ENCODE measurements at regions not wholly inside any gene's neighbourhood (a gene's known extent, or its start where the extent isn't known, plus 50 kb on each side); places are given as distances from the start of the nearest gene placed in this dataset.
"Not testable (repeated sequence)": the region's sequence is repeated elsewhere in the genome, so short reads cannot be mapped to it uniquely, and the experiment has no call there.

DNA sequence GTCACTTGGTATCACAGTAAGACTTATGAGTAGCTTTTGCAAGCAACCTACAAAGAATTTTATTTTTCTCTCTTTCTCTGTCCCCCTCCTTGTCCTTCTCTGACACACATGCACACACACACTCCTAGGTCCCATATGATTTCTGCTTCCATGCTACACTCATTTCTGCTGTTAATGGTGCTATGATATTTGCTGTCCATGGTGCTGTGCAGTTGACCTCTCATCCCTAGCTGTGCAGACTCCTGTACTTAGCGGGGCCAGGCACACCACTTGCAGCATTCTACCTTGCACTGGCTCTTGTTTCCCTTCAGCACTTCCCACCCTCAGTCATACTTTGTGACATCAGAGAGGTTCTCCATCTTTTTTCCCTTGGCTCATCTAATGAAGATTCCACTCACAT is 158.9 kb upstream of the CNTNAP4 start:
- WGBS, 2 donors (ENCODE audit: low coverage in 1 of 2) = 57 to 75% methylated on average over 1 of the region's 1 CpG
- intact Hi-C loops (cut with DNase I; ENCODE audit: low total_unique reads) (no loop called here), in situ Hi-C loops (cut with MboI; ENCODE audit: low pct_ligation_motif_present in 1 of 4, low pct_unique_long_range_greater_than_20kb in 1 of 4, low sequenced_read_pairs in 3 of 4) (no loop called here)
- no peak overlapping the region for H3K27ac ChIP-seq
- no peaks in the 10 kb centered on the region for H3K4me1 ChIP-seq
- TF ChIP-seq POLR2AphosphoS5 (IDR thresholded peaks at IDR 0.05) = no peak
- TF ChIP-seq CTCF (IDR thresholded peaks at IDR 0.05) = no peak
- TF ChIP-seq EP300 (IDR thresholded peaks at IDR 0.05; ENCODE audit: low read depth) = no peak
- no peak for TF ChIP-seq POLR2A (IDR thresholded peaks at IDR 0.05)
- H3K4me3 ChIP-seq = no peak overlapping the region
- no peaks in the 10 kb centered on the region for H3K27me3 ChIP-seq
- no peaks in the 10 kb centered on the region for H3K36me3 ChIP-seq
- no peaks in the 10 kb centered on the region for H3K9me3 ChIP-seq
- no peak for DNase-seq

GRCh38 chr16:76121636-76122035 is 155.6 kb upstream of the CNTNAP4 start:
- H3K27me3 ChIP-seq = no peaks in the 10 kb centered on the region
- no peaks in the 10 kb centered on the region for H3K36me3 ChIP-seq
- intact Hi-C loops (cut with DNase I; ENCODE audit: low total_unique reads) = no loop called here
- no peak overlapping the region for H3K27ac ChIP-seq
- DNase-seq = no peak
- no peak overlapping the region for H3K4me3 ChIP-seq
- TF ChIP-seq EP300 (IDR thresholded peaks at IDR 0.05; ENCODE audit: low read depth) (no peak), POLR2AphosphoS5 (IDR thresholded peaks at IDR 0.05) (no peak), CTCF (IDR thresholded peaks at IDR 0.05) (no peak), POLR2A (IDR thresholded peaks at IDR 0.05) (no peak)
- in situ Hi-C loops (cut with MboI; ENCODE audit: low pct_ligation_motif_present in 1 of 4, low pct_unique_long_range_greater_than_20kb in 1 of 4, low sequenced_read_pairs in 3 of 4) = no loop called here
- WGBS, 2 donors (ENCODE audit: low coverage in 1 of 2) = 44 to 58% methylated on average over 4 of the region's 4 CpGs
- no peaks in the 10 kb centered on the region for H3K9me3 ChIP-seq
- no peaks in the 10 kb centered on the region for H3K4me1 ChIP-seq

GRCh38 chr16:76123966-76124365 is 153.2 kb upstream of the CNTNAP4 start:
- in situ Hi-C loops (cut with MboI; ENCODE audit: low pct_ligation_motif_present in 1 of 4, low pct_unique_long_range_greater_than_20kb in 1 of 4, low sequenced_read_pairs in 3 of 4) = no loop called here
- intact Hi-C loops (cut with DNase I; ENCODE audit: low total_unique reads) = no loop called here
- no peaks in the 10 kb centered on the region for H3K4me1 ChIP-seq
- H3K4me3 ChIP-seq = no peak overlapping the region
- no peaks in the 10 kb centered on the region for H3K36me3 ChIP-seq
- H3K27ac ChIP-seq = no peak overlapping the region
- no peak for DNase-seq
- no peaks in the 10 kb centered on the region for H3K27me3 ChIP-seq
- no peaks in the 10 kb centered on the region for H3K9me3 ChIP-seq
- no peak for TF ChIP-seq EP300 (IDR thresholded peaks at IDR 0.05; ENCODE audit: low read depth)
- TF ChIP-seq CTCF (IDR thresholded peaks at IDR 0.05) = no peak
- TF ChIP-seq POLR2A (IDR thresholded peaks at IDR 0.05) = no peak
- no peak for TF ChIP-seq POLR2AphosphoS5 (IDR thresholded peaks at IDR 0.05)
- 82 to 89% methylated on average over 3 of the region's 3 CpGs for WGBS, 2 donors (ENCODE audit: low coverage in 1 of 2)

DNA sequence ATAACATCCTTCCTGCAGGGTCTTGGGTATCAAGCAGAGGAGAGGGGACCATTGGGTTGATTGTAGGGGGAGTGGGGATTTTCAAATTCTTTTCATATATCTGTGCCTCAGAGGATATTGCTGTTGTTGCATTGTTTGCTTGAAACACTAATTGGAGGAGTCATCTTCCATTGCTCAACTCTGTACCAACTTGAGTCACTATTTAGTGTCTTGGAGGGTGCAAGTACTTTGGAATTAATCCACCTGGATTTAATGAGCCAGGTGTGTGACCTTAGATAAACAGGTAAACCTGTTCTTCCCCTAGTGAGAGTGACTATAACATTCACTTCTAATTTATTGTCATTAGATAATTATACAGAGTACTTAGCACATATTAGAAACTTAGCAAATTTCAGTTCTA is 151.3 kb upstream of the CNTNAP4 start:
- H3K27ac ChIP-seq = no peak overlapping the region
- intact Hi-C loops (cut with DNase I; ENCODE audit: low total_unique reads) (no loop called here), in situ Hi-C loops (cut with MboI; ENCODE audit: low pct_ligation_motif_present in 1 of 4, low pct_unique_long_range_greater_than_20kb in 1 of 4, low sequenced_read_pairs in 3 of 4) (no loop called here)
- H3K4me3 ChIP-seq = no peak overlapping the region
- H3K4me1 ChIP-seq = no peaks in the 10 kb centered on the region
- H3K9me3 ChIP-seq = no peaks in the 10 kb centered on the region
- TF ChIP-seq POLR2A (IDR thresholded peaks at IDR 0.05) = no peak
- TF ChIP-seq CTCF (IDR thresholded peaks at IDR 0.05) = no peak
- no peak for TF ChIP-seq EP300 (IDR thresholded peaks at IDR 0.05; ENCODE audit: low read depth)
- no peak for DNase-seq
- H3K36me3 ChIP-seq = no peaks in the 10 kb centered on the region
- H3K27me3 ChIP-seq = no peaks in the 10 kb centered on the region

DNA sequence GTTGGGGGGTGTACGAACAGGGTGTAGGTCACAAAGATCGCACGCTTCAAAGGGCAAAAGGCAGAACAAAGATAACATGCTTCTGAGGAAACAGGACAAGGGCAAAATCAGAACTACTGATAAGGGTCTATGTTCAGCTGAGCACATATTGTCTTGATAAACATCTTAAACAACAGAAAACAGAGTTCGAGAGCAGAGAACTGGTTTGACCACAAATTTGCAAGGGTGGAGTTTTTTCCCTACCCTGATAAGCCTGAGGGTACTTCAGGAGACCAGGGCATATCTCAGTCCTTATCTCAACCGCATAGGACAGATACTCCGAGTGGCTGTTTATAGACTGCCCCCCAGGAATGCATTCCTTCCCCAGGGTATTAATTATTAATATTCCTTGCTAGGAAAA is 139.1 kb upstream of the CNTNAP4 start:
- H3K4me1 ChIP-seq; intact Hi-C loops (cut with DNase I; ENCODE audit: low total_unique reads); H3K4me3 ChIP-seq; H3K36me3 ChIP-seq; H3K9me3 ChIP-seq; H3K27me3 ChIP-seq; H3K27ac ChIP-seq; DNase-seq; in situ Hi-C loops (cut with MboI; ENCODE audit: low pct_ligation_motif_present in 1 of 4, low pct_unique_long_range_greater_than_20kb in 1 of 4, low sequenced_read_pairs in 3 of 4): not testable (repeated sequence)
- 41 to 56% methylated on average over 6 of the region's 6 CpGs for WGBS, 2 donors (ENCODE audit: low coverage in 1 of 2)
